Glomerular endothelial cell (primary cell): ENCODE measurements at regions not wholly inside any gene's neighbourhood (a gene's known extent, or its start where the extent isn't known, plus 50 kb on each side); places are given as distances from the start of the nearest gene placed in this dataset.

Experiments used
- DNase-seq: peaks from one replicate; pipeline ENCODE4 v3.0.0-alpha.2; 2011; ENCODE audit warnings: low read depth, low spot score; ENCODE audit errors: extremely low read depth

- DNase-seq = no peak
These were observed 73.7 kb downstream of the MINAR2 start for GRCh38 chr5:129821477-129822131.

GRCh38 chr5:129830288-129830687 lies 74.0 kb upstream of the CHSY3 start:
- no peak for DNase-seq

- no peak for DNase-seq
These were observed 67.9 kb upstream of the CHSY3 start for GRCh38 chr5:129836321-129836720.

DNA sequence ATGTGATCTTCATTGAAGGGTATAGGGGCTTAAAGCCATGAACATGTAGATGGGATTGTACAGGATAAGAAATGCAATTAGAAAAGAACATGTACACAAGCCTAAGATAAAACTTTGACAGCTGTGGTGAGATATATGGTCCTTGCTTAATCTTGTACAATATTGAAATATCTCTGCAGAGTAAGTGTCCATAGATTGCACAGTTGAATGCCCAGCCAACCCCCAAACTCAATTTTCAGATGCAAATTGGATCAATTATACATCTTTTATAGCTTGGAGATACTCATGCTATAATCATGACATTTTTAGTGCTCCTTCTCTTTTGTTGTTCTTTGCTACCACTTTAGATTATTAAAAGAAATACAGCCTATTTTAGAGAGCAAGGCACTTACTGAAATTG lies 59.5 kb upstream of the CHSY3 start:
- no peak for DNase-seq

DNA sequence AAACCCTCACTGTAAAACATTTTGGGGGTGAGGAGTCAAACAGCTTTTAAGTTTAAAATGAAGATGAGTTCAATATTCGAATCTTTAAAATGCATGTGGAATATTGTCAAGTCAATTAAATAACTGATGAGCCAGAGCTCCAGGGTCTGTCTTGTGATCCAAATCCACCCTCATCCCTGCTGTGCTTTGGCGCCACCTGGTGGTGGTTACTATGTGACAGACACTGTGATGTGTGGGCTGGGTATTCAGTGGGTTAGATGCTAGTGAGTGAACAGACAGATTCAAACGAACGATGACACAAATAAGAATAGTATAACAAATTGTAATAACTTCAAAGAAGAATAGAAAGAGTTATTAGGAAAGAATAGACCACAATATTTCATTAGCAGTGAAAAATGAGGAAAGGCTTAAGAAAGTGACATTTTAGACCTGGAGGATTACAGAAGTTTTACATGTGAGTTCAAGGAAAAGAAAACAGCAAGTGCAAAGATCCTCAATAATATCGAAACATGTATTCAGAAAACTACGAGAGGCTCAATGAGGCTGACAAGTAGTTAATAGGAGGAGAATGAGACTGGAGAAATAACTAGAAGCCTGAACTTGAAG lies 51.4 kb upstream of the CHSY3 start:
- peak; percentile 45 for DNase-seq

GRCh38 chr5:129853588-129853987 lies 50.7 kb upstream of the CHSY3 start:
- no peak for DNase-seq
